B cell (primary cell): ENCODE measurements at regions not wholly inside any gene's neighbourhood (a gene's known extent, or its start where the extent isn't known, plus 50 kb on each side); places are given as distances from the start of the nearest gene placed in this dataset.

Source experiments
- ATAC-seq: fragments of 200-7000 bp; cut with Tn5 transposase; one replicate; pipeline ENCODE4 v1.10.0; 2021; ENCODE audit warnings: low read depth, mild to moderate bottlenecking, moderate number of reproducible peaks, moderate library complexity
- CTCF ChIA-PET: fragments of 350-600 bp; sonication (Branson Sonifier 250); formaldehyde crosslinking; loops from one replicate; lab custom pipeline; 2021; ENCODE audit warnings: antibody characterized with exemption, inconsistent platforms; lab: Charles Lee
- POLR2A ChIA-PET: fragments of 350-600 bp; sonication (Branson Sonifier 250); formaldehyde crosslinking; loops from one replicate; lab custom pipeline; 2021; ENCODE audit warnings: antibody characterized with exemption; lab: Charles Lee
- DNase-seq: peaks from one replicate; pipeline ENCODE4 v3.0.0; 2013
- H2AFZ ChIP-seq: 2 replicates; pipeline ENCODE4 v1.6.1; 2012; ENCODE audit warnings: mild to moderate bottlenecking, low read depth, low read length; ENCODE audit not compliant: insufficient read depth, poor library complexity, severe bottlenecking
- H3K27ac ChIP-seq, 2 donors: 1 replicate in 1 of 2; 2 replicates in 1 of 2; pipeline ENCODE4 v1.5.1; 2012 to 2013; ENCODE audit warnings: low read length in 2 of 2, mild to moderate bottlenecking in 2 of 2, moderate library complexity in 1 of 2
- H3K27me3 ChIP-seq, 4 experiments: fragments of 200-600 bp in 1 of 4; sonication (generic) in 1 of 4; replicated peaks in 1 of 4; 1 replicate in 2 of 4; 2 replicates in 2 of 4; pipeline versions ENCODE4 v1.6.1 to v1.7.0; 2013 to 2016; ENCODE audit warnings: low read length in 3 of 4, mild to moderate bottlenecking in 2 of 4, mixed read lengths in 1 of 4, moderate library complexity in 1 of 4; ENCODE audit not compliant: insufficient read depth in 4 of 4, control insufficient read depth in 3 of 4; ENCODE audit errors: control extremely low read depth in 1 of 4
- H3K36me3 ChIP-seq, 2 experiments: replicated peaks in 1 of 2; 1 replicate in 1 of 2; 2 replicates in 1 of 2; pipeline versions ENCODE4 v1.6.1 to v1.7.1; 2013; ENCODE audit warnings: low read length in 1 of 2; ENCODE audit not compliant: insufficient read depth in 2 of 2, control insufficient read depth in 1 of 2; ENCODE audit errors: control extremely low read depth in 1 of 2, extremely low read depth in 1 of 2
- H3K4me1 ChIP-seq, 2 donors: fragments of 200-600 bp in 1 of 2; sonication (generic) in 1 of 2; 1 replicate in 1 of 2; 2 replicates in 1 of 2; pipeline versions ENCODE4 v1.5.1 to v1.6.1; 2013 to 2017; ENCODE audit warnings: low read length in 2 of 2; ENCODE audit not compliant: control insufficient read depth in 2 of 2, insufficient read depth in 2 of 2
- H3K4me2 ChIP-seq: replicated peaks from 2 replicates; pipeline ENCODE3; 2012; ENCODE audit warnings: mild to moderate bottlenecking, low read depth, low read length; ENCODE audit not compliant: poor library complexity, severe bottlenecking
- H3K4me3 ChIP-seq, 5 experiments: fragments of 200-600 bp in 1 of 5; sonication (generic) in 1 of 5; 1 replicate in 3 of 5; 2 replicates in 2 of 5; pipeline versions ENCODE4 v1.5.1 to v1.7.0; 2011 to 2016; ENCODE audit warnings: low read length in 4 of 5, mild to moderate bottlenecking in 4 of 5, low read depth in 2 of 5, control low read depth in 1 of 5, moderate library complexity in 1 of 5; ENCODE audit not compliant: insufficient read depth in 1 of 5; ENCODE audit errors: control extremely low read depth in 1 of 5, extremely low read depth in 1 of 5
- H3K79me2 ChIP-seq: fragments of 200-600 bp; sonication (generic); one replicate; pipeline ENCODE4 v1.6.0; 2016; ENCODE audit warnings: low read length; ENCODE audit not compliant: control insufficient read depth, insufficient read depth
- H3K9ac ChIP-seq: fragments of 200-600 bp; sonication (generic); 2 replicates; pipeline ENCODE4 v1.6.1; 2017; ENCODE audit warnings: mild to moderate bottlenecking, low read length, moderate library complexity
- H3K9me3 ChIP-seq, 3 donors: one replicate each; pipeline versions ENCODE4 v1.6.1 to v1.7.1; 2013; ENCODE audit warnings: low read length in 2 of 3; ENCODE audit not compliant: control insufficient read depth in 2 of 3, insufficient read depth in 1 of 3; ENCODE audit errors: control extremely low read depth in 1 of 3
- H4K20me1 ChIP-seq: 2 replicates; pipeline ENCODE4 v1.6.0; 2012; ENCODE audit warnings: mild to moderate bottlenecking, low read length; ENCODE audit not compliant: insufficient read depth, control insufficient read depth, poor library complexity, severe bottlenecking
- H3K27ac Mint-ChIP-seq: one replicate; pipeline ENCODE4 v1.8.0; 2021; ENCODE audit warnings: mixed read lengths
- H3K27me3 Mint-ChIP-seq: one replicate; pipeline ENCODE4 v1.8.0; 2021; ENCODE audit warnings: mixed read lengths
- H3K4me1 Mint-ChIP-seq: one replicate; pipeline ENCODE4 v1.8.0; 2021; ENCODE audit warnings: mixed read lengths
- H3K4me3 Mint-ChIP-seq: one replicate; pipeline ENCODE4 v1.8.0; 2021; ENCODE audit warnings: mixed read lengths
- H3K9me3 Mint-ChIP-seq: one replicate; pipeline ENCODE4 v1.8.0; 2022; ENCODE audit warnings: mixed read lengths; ENCODE audit not compliant: insufficient read depth
- EZH2 ChIP-seq: IDR thresholded peaks from 2 replicates; pipeline ENCODE4 v1.6.1; 2012; ENCODE audit warnings: borderline replicate concordance, low read depth, mild to moderate bottlenecking, moderate library complexity, low read length; ENCODE audit not compliant: insufficient read depth, poor library complexity, severe bottlenecking
- WGBS: methylation state at CpG from one replicate; pipeline ENCODE4 v1.1.5; 2013; ENCODE audit warnings: missing lambda C conversion rate; ENCODE audit not compliant: insufficient coverage; 5-methylcytosine and 5-hydroxymethylcytosine counted together
- intact Hi-C: fragments of 100-400 bp; cut with micrococcal nuclease; formaldehyde crosslinking; loops from one replicate; pipeline ENCODE4 v1.10.0; 2022
- TF ChIP-seq, protein P1 (sequence below): fragments of 200-600 bp; IDR thresholded peaks from one replicate; pipeline ENCODE4 v1.8.0; 2022; ENCODE audit warnings: antibody characterized with exemption, mild to moderate bottlenecking

DNA sequence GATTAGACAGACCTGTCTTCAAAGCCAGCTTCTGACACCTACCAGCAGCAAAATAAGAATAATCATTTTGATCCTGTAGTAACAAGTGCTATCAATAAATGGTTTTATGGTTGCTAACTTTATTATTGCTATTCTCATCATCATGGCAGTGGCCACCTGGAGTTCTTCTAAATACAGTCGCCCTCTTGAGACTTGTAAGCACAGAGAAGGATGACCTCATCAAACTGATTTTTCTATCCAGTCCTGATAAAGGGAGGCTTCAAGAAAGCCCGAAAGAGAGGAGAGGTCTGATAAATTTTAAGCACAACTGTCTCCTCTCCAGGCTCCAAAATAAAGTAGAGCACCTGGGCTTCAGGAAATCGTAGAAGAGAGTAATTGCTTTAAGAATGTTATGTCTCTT lies 286.4 kb downstream of the USP46 start:
- WGBS, result no CpG with 5 or more reads among the region's 3 CpGs
- Histone ChIP-seq H4K20me1 (no peaks in the 10 kb centered on the region), H3K27me3 (peaks cover 0 to 3% (median 0%) of the 10 kb centered on the region in 4 experiments), H3K79me2 (no peaks in the 10 kb centered on the region), H2AFZ (no peak overlapping the region), H3K4me3 (no peak overlapping the region), H3K27ac (no peak overlapping the region), H3K36me3 (no peaks in the 10 kb centered on the region), H3K9ac (no peak overlapping the region), H3K4me2 (no peak overlapping the region), H3K4me1 (no peaks in the 10 kb centered on the region), H3K9me3 (no peaks in the 10 kb centered on the region)
- no peak overlapping the region for H3K27ac Mint-ChIP-seq
- CTCF ChIA-PET, result no interaction called here
- no peak overlapping the region for H3K4me3 Mint-ChIP-seq
- POLR2A ChIA-PET, result no interaction called here
- DNase-seq (no peak), ATAC-seq (no peak)
- no peak for TF ChIP-seq EZH2
- TF ChIP-seq, protein P1, sequence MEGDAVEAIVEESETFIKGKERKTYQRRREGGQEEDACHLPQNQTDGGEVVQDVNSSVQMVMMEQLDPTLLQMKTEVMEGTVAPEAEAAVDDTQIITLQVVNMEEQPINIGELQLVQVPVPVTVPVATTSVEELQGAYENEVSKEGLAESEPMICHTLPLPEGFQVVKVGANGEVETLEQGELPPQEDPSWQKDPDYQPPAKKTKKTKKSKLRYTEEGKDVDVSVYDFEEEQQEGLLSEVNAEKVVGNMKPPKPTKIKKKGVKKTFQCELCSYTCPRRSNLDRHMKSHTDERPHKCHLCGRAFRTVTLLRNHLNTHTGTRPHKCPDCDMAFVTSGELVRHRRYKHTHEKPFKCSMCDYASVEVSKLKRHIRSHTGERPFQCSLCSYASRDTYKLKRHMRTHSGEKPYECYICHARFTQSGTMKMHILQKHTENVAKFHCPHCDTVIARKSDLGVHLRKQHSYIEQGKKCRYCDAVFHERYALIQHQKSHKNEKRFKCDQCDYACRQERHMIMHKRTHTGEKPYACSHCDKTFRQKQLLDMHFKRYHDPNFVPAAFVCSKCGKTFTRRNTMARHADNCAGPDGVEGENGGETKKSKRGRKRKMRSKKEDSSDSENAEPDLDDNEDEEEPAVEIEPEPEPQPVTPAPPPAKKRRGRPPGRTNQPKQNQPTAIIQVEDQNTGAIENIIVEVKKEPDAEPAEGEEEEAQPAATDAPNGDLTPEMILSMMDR, result no peak
- intact Hi-C loops, result no loop called here
- no peaks in the 10 kb centered on the region for H3K4me1 Mint-ChIP-seq
- peaks cover 11% of the 10 kb centered on the region for H3K27me3 Mint-ChIP-seq
- no peaks in the 10 kb centered on the region for H3K9me3 Mint-ChIP-seq

DNA sequence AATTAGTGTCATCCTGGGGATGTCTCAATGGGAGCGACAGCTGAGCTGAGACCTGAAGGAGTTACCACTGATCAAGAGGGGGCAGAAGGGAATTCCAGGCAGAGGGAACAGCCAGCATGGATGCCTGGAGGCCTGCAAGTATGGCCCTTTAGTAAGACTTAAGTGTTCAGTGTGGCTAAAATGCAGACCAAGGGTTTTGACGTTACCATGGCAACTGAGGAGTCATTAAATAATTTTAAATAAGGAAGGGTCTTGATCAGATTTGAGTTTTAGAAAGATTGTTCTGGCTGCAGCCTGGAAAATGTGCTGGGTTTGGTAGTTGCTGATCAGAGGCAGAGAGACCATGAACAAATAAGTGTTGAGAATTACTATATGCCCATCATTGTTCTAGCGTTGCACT lies 285.5 kb downstream of the USP46 start:
- ChIA-PET CTCF (interaction anchor here (3.9 to 4.4 kb wide), 2 partner anchors 612 to 1860 kb away, joined by 31 to 35 read pairs; no protein-coding TSS in a partner anchor), POLR2A (no interaction called here)
- H3K4me1 ChIP-seq, result no peaks in the 10 kb centered on the region
- peaks cover 0 to 3% (median 0%) of the 10 kb centered on the region in 4 experiments for H3K27me3 ChIP-seq
- no peak for TF ChIP-seq EZH2
- TF ChIP-seq, protein P1, result no peak
- H3K4me3 ChIP-seq, result no peak overlapping the region
- Mint-ChIP-seq H3K27me3 (peaks cover 18% of the 10 kb centered on the region), H3K4me3 (no peak overlapping the region), H3K9me3 (no peaks in the 10 kb centered on the region), H3K4me1 (no peaks in the 10 kb centered on the region), H3K27ac (no peak overlapping the region)
- intact Hi-C loops, result no loop called here
- H3K4me2 ChIP-seq, result no peak overlapping the region
- H3K9me3 ChIP-seq, result no peaks in the 10 kb centered on the region
- no peak for ATAC-seq
- no peak overlapping the region for H3K9ac ChIP-seq
- no peak overlapping the region for H2AFZ ChIP-seq
- H3K36me3 ChIP-seq, result no peaks in the 10 kb centered on the region
- DNase-seq, result no peak
- H3K79me2 ChIP-seq, result no peaks in the 10 kb centered on the region
- WGBS, result 87% methylated on average over 2 of the region's 3 CpGs
- no peaks in the 10 kb centered on the region for H4K20me1 ChIP-seq
- no peak overlapping the region for H3K27ac ChIP-seq
